CD8-positive, alpha-beta memory T cell (primary cell): ENCODE measurements at regions not wholly inside any gene's neighbourhood (a gene's known extent, or its start where the extent isn't known, plus 50 kb on each side); places are given as distances from the start of the nearest gene placed in this dataset.

Experiments used
- CTCF ChIA-PET: fragments of 350-600 bp; sonication (Branson Sonifier 250); formaldehyde crosslinking; loops from one replicate; lab custom pipeline; 2021; ENCODE audit warnings: antibody characterized with exemption; lab: Charles Lee
- POLR2A ChIA-PET: fragments of 350-600 bp; sonication (Branson Sonifier 250); formaldehyde crosslinking; loops from one replicate; lab custom pipeline; 2021; ENCODE audit warnings: antibody characterized with exemption; lab: Charles Lee
- DNase-seq, 5 donors: peaks; one replicate each; pipeline versions ENCODE4 v3.0.0 to v3.0.0-alpha.2; 2020 to 2022; ENCODE audit warnings: mixed read lengths in 1 of 5
- H3K27ac ChIP-seq: one replicate; pipeline ENCODE4 v1.7.0; 2013; ENCODE audit warnings: low read depth, mild to moderate bottlenecking, low read length, moderate library complexity
- H3K27me3 ChIP-seq: 2 replicates; pipeline ENCODE4 v1.7.0; 2013; ENCODE audit warnings: low read length, mild to moderate bottlenecking; ENCODE audit not compliant: insufficient read depth, poor library complexity, severe bottlenecking
- H3K36me3 ChIP-seq: 2 replicates; pipeline ENCODE4 v1.7.0; 2013; ENCODE audit warnings: mild to moderate bottlenecking, low read length, moderate library complexity; ENCODE audit not compliant: insufficient read depth
- H3K4me1 ChIP-seq: 2 replicates; pipeline ENCODE4 v1.7.0; 2013; ENCODE audit warnings: mild to moderate bottlenecking, low read length, moderate library complexity; ENCODE audit not compliant: insufficient read depth
- H3K4me3 ChIP-seq: 2 replicates; pipeline ENCODE4 v1.7.0; 2013; ENCODE audit warnings: mild to moderate bottlenecking, low read length
- H3K9me3 ChIP-seq: 2 replicates; pipeline ENCODE4 v1.7.0; 2013; ENCODE audit warnings: mild to moderate bottlenecking, low read length
- H3K27ac Mint-ChIP-seq, 8 donors: one replicate each; pipeline ENCODE4 v1.8.0; 2020 to 2021; ENCODE audit warnings: mixed read lengths in 8 of 8, mild to moderate bottlenecking in 6 of 8, inconsistent platforms in 3 of 8, moderate library complexity in 3 of 8
- H3K27me3 Mint-ChIP-seq, 2 donors: one replicate each; pipeline ENCODE4 v1.8.0; 2020 to 2021; ENCODE audit warnings: mixed read lengths in 2 of 2, mild to moderate bottlenecking in 1 of 2, moderate library complexity in 1 of 2
- H3K36me3 Mint-ChIP-seq, 3 donors: one replicate each; pipeline ENCODE4 v1.8.0; 2020 to 2021; ENCODE audit warnings: mixed read lengths in 3 of 3, inconsistent platforms in 1 of 3, mild to moderate bottlenecking in 1 of 3
- H3K4me1 Mint-ChIP-seq, 3 donors: one replicate each; pipeline ENCODE4 v1.8.0; 2020 to 2021; ENCODE audit warnings: mixed read lengths in 3 of 3, inconsistent platforms in 1 of 3, mild to moderate bottlenecking in 1 of 3
- H3K4me3 Mint-ChIP-seq, 7 donors: one replicate each; pipeline ENCODE4 v1.8.0; 2020 to 2021; ENCODE audit warnings: mixed read lengths in 7 of 7, mild to moderate bottlenecking in 6 of 7, moderate library complexity in 4 of 7, inconsistent platforms in 2 of 7
- H3K9me3 Mint-ChIP-seq, 5 donors: one replicate each; pipeline ENCODE4 v1.8.0; 2020 to 2022; ENCODE audit warnings: mixed read lengths in 5 of 5, mild to moderate bottlenecking in 3 of 5, moderate library complexity in 2 of 5, inconsistent platforms in 1 of 5

DNA sequence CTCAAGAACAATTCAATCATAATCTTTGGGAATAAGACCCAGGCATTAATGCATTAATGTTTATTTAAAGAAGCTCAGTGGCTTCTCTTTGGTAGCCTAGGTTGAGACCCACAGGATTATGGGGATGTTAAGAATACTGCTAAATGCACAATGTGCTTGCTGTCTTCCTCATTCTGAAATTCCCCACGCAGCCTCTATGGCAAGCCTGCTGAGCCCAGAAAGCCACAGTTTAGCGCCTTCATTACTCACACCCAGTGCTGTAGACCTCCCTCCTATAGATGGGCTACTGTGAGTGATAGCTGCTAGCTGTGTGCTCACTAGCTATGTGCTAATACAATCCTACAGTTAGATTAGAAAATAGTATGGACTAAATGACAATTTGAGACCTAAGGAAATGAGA lies 90.6 kb downstream of the TNFSF13B start:
- CTCF ChIA-PET: no interaction called here
- H3K27me3 Mint-ChIP-seq: peaks cover 1 to 3% of the 10 kb centered on the region in 2 donors

DNA sequence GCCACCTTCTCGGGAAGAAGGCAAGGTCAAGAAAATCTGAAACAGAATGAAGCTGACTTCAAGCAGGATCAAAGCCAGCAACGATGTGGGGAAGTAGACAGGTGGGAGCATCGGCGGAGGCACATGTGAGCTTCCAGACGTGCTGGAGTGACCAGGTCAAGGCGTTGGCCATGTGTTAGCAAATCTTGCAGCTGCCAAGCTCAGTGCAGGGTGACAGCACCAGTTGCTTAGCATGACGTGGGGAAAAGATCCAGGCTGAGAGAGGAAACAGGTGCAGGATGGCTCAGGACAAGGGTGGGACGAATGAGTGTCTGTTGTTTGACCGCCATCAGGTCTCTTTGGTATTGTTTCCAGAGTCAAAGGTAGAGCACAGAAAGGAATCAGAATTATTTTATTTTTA lies 92.3 kb downstream of the TNFSF13B start:
- no peak overlapping the region for H3K4me3 ChIP-seq
- no peaks in the 10 kb centered on the region for H3K27me3 ChIP-seq
- Mint-ChIP-seq H3K4me3 (no peak overlapping the region), H3K9me3 (peaks cover 0 to 2% (median 0%) of the 10 kb centered on the region in 5 donors), H3K27ac (no peak overlapping the region), H3K36me3 (no peaks in the 10 kb centered on the region), H3K4me1 (peaks cover 0 to 6% (median 0%) of the 10 kb centered on the region in 3 donors), H3K27me3 (peaks cover 1 to 3% of the 10 kb centered on the region in 2 donors)
- ChIA-PET POLR2A (no interaction called here), CTCF (no interaction called here)
- no peaks in the 10 kb centered on the region for H3K9me3 ChIP-seq
- no peak for DNase-seq
- no peak overlapping the region for H3K27ac ChIP-seq
- H3K36me3 ChIP-seq: no peaks in the 10 kb centered on the region
- no peaks in the 10 kb centered on the region for H3K4me1 ChIP-seq

More for the DNA sequence above, 90.6 kb downstream of the TNFSF13B start:
- Histone ChIP-seq H3K4me1 (no peaks in the 10 kb centered on the region), H3K4me3 (no peak overlapping the region), H3K27ac (no peak overlapping the region), H3K27me3 (no peaks in the 10 kb centered on the region), H3K9me3 (no peaks in the 10 kb centered on the region), H3K36me3 (no peaks in the 10 kb centered on the region)
- Mint-ChIP-seq H3K27ac (no peak overlapping the region), H3K4me1 (peaks cover 0 to 6% (median 0%) of the 10 kb centered on the region in 3 donors), H3K36me3 (no peaks in the 10 kb centered on the region), H3K4me3 (no peak overlapping the region), H3K9me3 (peaks cover 0 to 2% (median 0%) of the 10 kb centered on the region in 5 donors)
- no peak for DNase-seq
- POLR2A ChIA-PET: no interaction called here

DNA sequence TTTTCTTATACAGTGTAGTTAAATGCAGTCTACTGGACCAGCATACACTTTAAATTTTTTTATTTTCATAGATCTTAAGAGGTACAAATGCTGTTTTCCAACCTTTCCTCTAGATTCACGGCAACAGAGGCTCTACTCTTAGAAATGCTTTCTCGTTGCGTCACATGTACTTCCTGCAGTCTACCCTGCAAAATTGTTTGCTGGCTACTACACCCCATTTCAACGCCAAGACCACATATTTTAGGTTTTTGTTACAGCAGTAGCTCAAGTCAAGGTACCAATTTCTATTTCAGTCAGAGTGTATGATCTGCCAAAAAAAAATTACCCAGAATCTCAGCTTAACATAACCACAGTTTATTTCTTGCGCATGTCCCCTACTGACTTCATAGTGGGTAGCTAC lies 94.1 kb downstream of the TNFSF13B start:
- Histone ChIP-seq H3K27ac (no peak overlapping the region), H3K36me3 (no peaks in the 10 kb centered on the region), H3K4me3 (no peak overlapping the region), H3K9me3 (no peaks in the 10 kb centered on the region), H3K27me3 (no peaks in the 10 kb centered on the region), H3K4me1 (no peaks in the 10 kb centered on the region)
- H3K9me3 Mint-ChIP-seq: peaks cover 0 to 2% (median 0%) of the 10 kb centered on the region in 5 donors
- H3K27me3 Mint-ChIP-seq: peaks cover 3% of the 10 kb centered on the region in 2 donors
- peaks cover 0 to 6% (median 0%) of the 10 kb centered on the region in 3 donors for H3K4me1 Mint-ChIP-seq
- H3K36me3 Mint-ChIP-seq: no peaks in the 10 kb centered on the region
- ChIA-PET POLR2A (no interaction called here), CTCF (no interaction called here)
- H3K4me3 Mint-ChIP-seq: no peak overlapping the region
- DNase-seq: no peak
- H3K27ac Mint-ChIP-seq: no peak overlapping the region

DNA sequence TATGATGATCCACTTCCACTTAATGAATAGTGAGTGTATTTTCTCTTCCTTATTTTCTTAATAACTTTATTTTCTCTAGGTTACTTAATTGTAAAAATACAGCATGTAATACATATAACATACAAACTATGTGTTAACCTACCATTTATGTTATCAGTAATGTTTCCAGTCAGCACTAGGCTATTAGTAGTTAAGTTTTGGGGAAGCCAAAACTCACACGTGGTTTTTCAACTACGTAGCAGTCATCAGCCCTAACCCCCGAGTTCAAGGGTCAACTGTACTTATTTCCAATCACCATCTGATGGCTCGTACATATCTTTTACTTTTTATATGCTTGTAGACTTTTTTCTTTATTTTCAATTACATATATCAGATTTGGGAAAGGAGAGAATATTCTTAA lies 95.7 kb downstream of the TNFSF13B start:
- Histone ChIP-seq H3K4me1 (no peaks in the 10 kb centered on the region), H3K9me3 (no peaks in the 10 kb centered on the region), H3K27ac (no peak overlapping the region), H3K36me3 (no peaks in the 10 kb centered on the region), H3K27me3 (no peaks in the 10 kb centered on the region), H3K4me3 (no peak overlapping the region)
- H3K36me3 Mint-ChIP-seq: no peaks in the 10 kb centered on the region
- no peak overlapping the region for H3K4me3 Mint-ChIP-seq
- DNase-seq: no peak
- H3K4me1 Mint-ChIP-seq: peaks cover 0 to 6% (median 0%) of the 10 kb centered on the region in 3 donors
- no peak overlapping the region for H3K27ac Mint-ChIP-seq
- ChIA-PET CTCF (no interaction called here), POLR2A (no interaction called here)
- H3K27me3 Mint-ChIP-seq: peaks cover 3% of the 10 kb centered on the region in 2 donors
- peaks cover 0 to 3% (median 0%) of the 10 kb centered on the region in 5 donors for H3K9me3 Mint-ChIP-seq

DNA sequence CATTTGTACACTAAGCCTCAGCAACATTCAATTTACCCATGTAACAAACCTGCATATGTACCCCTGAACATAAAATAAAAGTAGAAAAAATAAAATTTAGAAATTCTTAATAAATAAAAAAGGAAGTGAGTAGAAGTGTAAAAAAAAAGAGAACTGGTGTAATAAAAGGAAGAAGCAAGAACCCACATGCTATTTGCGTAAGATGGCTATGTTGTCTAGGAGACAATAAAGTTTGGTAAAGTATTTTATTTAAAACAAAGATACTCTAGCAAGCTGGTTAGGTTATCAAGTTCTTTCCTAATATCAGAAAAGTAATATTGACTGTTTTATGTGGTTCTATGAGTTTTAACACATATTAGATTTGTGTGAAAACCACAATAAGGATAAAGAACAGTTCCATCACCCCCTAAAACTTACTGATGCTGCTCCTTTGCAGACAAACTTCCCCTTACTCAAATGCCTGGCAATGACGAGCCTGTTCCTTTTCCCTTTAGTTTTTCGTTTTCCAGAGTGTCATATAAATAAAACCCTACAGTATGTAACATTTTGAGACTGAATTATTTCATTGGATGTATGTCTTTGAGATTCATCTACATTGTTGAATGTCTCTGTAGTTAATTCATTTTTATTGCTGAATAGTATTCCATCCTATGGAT lies 98.9 kb downstream of the TNFSF13B start:
- Mint-ChIP-seq H3K27me3 (peaks cover 0 to 5% of the 10 kb centered on the region in 2 donors), H3K9me3 (peaks cover 0 to 5% (median 0%) of the 10 kb centered on the region in 5 donors), H3K36me3 (no peaks in the 10 kb centered on the region), H3K4me1 (peaks cover 0 to 6% (median 0%) of the 10 kb centered on the region in 3 donors), H3K27ac (no peak overlapping the region), H3K4me3 (no peak overlapping the region)
- no peak for DNase-seq
- Histone ChIP-seq H3K9me3 (no peaks in the 10 kb centered on the region), H3K36me3 (no peaks in the 10 kb centered on the region), H3K27ac (no peak overlapping the region), H3K4me1 (no peaks in the 10 kb centered on the region), H3K4me3 (no peak overlapping the region), H3K27me3 (no peaks in the 10 kb centered on the region)
- CTCF ChIA-PET: no interaction called here
- POLR2A ChIA-PET: no interaction called here

DNA sequence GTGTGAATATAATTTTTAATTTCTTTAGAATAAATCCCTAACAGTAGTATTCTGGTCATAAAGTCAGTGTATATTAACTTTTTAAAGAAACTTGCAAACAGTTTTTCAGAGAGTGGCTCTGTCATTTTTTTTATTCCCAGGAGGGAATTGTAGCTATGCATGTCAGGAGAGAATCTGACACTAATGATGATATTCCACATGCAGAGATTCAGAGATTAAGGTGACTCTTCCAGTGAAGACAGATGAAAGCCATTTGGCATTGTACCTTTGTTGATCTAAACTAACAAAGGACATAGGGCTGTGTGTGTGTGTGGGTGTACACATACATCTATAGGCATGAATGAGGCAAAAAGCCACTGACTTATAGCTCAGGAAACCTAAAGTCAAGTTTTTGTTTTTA lies 99.9 kb downstream of the TNFSF13B start:
- ChIA-PET POLR2A (no interaction called here), CTCF (no interaction called here)
- peaks cover 0 to 5% of the 10 kb centered on the region in 2 donors for H3K27me3 Mint-ChIP-seq
- H3K4me1 Mint-ChIP-seq: peaks cover 0 to 6% (median 0%) of the 10 kb centered on the region in 3 donors
- Histone ChIP-seq H3K4me3 (no peak overlapping the region), H3K27ac (no peak overlapping the region), H3K4me1 (no peaks in the 10 kb centered on the region), H3K36me3 (no peaks in the 10 kb centered on the region), H3K27me3 (no peaks in the 10 kb centered on the region), H3K9me3 (no peaks in the 10 kb centered on the region)
- H3K36me3 Mint-ChIP-seq: no peaks in the 10 kb centered on the region
- H3K27ac Mint-ChIP-seq: no peak overlapping the region
- H3K4me3 Mint-ChIP-seq: no peak overlapping the region
- no peak for DNase-seq
- peaks cover 0 to 5% (median 0%) of the 10 kb centered on the region in 5 donors for H3K9me3 Mint-ChIP-seq

DNA sequence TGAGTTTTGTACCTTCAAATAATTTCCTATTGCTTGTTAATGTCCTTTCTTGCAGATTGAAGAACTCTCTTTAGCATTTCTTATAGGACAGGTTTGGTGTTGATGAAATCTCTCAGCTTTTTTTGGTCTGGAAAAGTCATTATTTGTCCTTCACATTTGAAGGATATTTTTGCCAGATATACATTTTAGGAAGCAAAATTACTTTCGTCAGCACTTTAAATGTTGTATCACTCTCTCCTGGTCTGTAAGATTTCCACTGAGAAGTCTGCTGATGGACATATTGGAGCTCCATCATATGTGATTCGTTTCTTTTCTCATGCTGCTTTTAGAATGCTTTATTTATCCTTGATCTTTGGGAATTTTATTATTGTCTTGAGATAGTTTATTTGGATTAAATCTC lies 105.5 kb downstream of the TNFSF13B start:
- no peak for DNase-seq
- POLR2A ChIA-PET: no interaction called here

DNA sequence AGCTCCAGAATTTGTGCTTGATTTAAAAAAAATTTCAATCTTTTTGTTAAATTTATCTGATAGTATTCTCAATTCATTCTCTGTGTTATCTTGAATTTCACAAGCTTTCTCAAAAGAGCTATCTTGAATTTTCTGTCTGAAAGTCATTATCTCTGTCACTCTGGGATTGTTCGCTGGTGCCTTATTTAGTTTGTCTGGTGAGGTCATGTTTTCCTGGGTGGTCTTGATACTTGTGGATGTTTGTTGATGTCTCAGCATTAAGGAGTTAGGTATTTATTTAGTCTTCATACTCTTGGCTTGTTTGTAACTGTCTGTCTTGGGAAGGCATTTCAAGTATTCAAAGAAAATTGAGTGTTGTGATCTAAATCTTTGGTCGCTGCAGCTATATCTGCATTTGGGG lies 106.3 kb downstream of the TNFSF13B start:
- Histone ChIP-seq H3K27me3 (no peaks in the 10 kb centered on the region), H3K27ac (no peak overlapping the region), H3K4me3 (no peak overlapping the region), H3K36me3 (no peaks in the 10 kb centered on the region), H3K9me3 (no peaks in the 10 kb centered on the region), H3K4me1 (no peaks in the 10 kb centered on the region)
- DNase-seq: no peak
- peaks cover 0 to 4% (median 0%) of the 10 kb centered on the region in 3 donors for H3K36me3 Mint-ChIP-seq
- H3K27me3 Mint-ChIP-seq: peaks cover 2 to 6% of the 10 kb centered on the region in 2 donors
- ChIA-PET CTCF (no interaction called here), POLR2A (no interaction called here)
- H3K27ac Mint-ChIP-seq: no peak overlapping the region
- no peak overlapping the region for H3K4me3 Mint-ChIP-seq
- H3K9me3 Mint-ChIP-seq: peaks cover 0 to 5% (median 2%) of the 10 kb centered on the region in 5 donors
- no peaks in the 10 kb centered on the region for H3K4me1 Mint-ChIP-seq

More for the DNA sequence above, 105.5 kb downstream of the TNFSF13B start:
- no peak overlapping the region for H3K4me3 ChIP-seq
- no peaks in the 10 kb centered on the region for H3K4me1 Mint-ChIP-seq
- H3K36me3 ChIP-seq: no peaks in the 10 kb centered on the region
- H3K9me3 ChIP-seq: no peaks in the 10 kb centered on the region
- H3K27me3 Mint-ChIP-seq: peaks cover 0 to 4% of the 10 kb centered on the region in 2 donors
- no peak overlapping the region for H3K27ac Mint-ChIP-seq
- no peaks in the 10 kb centered on the region for H3K27me3 ChIP-seq
- H3K27ac ChIP-seq: no peak overlapping the region
- no peak overlapping the region for H3K4me3 Mint-ChIP-seq
- H3K4me1 ChIP-seq: no peaks in the 10 kb centered on the region
- CTCF ChIA-PET: no interaction called here
- peaks cover 0 to 4% (median 0%) of the 10 kb centered on the region in 3 donors for H3K36me3 Mint-ChIP-seq
- peaks cover 0 to 3% (median 2%) of the 10 kb centered on the region in 5 donors for H3K9me3 Mint-ChIP-seq
